ENCODE measurements at regions not wholly inside any gene's neighbourhood (a gene's known extent, or its start where the extent isn't known, plus 50 kb on each side); places are given as distances from the start of the nearest gene placed in this dataset.

- no peak for TF ChIP-seq CTCF (IDR thresholded peaks at IDR 0.05)
- no peak for TF ChIP-seq POLR2A (IDR thresholded peaks at IDR 0.05)
Measured at GRCh38 chr14:49992448-49992847, 99.6 kb downstream of the ARF6 start.

Data from esophagus squamous epithelium (tissue), 4 donors.